GM13977 (cell line): ENCODE measurements at regions not wholly inside any gene's neighbourhood (a gene's known extent, or its start where the extent isn't known, plus 50 kb on each side); places are given as distances from the start of the nearest gene placed in this dataset.
"Not testable (repeated sequence)": the region's sequence is repeated elsewhere in the genome, so short reads cannot be mapped to it uniquely, and the experiment has no call there.

Source experiments
- DNase-seq: peaks from one replicate; pipeline ENCODE4 v3.0.0; 2012; ENCODE audit warnings: low spot score
- in situ Hi-C: fragments of 300-500 bp; cut with MboI; formaldehyde crosslinking; loops from one replicate; pipeline ENCODE4 v1.12.0; 2022; ENCODE audit warnings: low sequenced_read_pairs, low pct_unique_long_range_greater_than_20kb, mixed read lengths, inconsistent platforms; ENCODE audit not compliant: unreplicated experiment
- TF ChIP-seq, protein P1 (sequence below): IDR thresholded peaks from 2 replicates; pipeline ENCODE4 v1.5.1; 2012; ENCODE audit warnings: mild to moderate bottlenecking, control low read depth; ENCODE audit not compliant: insufficient read depth; ENCODE audit errors: extremely low read depth, missing control alignments

GRCh38 chr15:38758043-38758442 lies 193.4 kb upstream of the RASGRP1 start:
- DNase-seq, result no peak
- TF ChIP-seq, protein P1, sequence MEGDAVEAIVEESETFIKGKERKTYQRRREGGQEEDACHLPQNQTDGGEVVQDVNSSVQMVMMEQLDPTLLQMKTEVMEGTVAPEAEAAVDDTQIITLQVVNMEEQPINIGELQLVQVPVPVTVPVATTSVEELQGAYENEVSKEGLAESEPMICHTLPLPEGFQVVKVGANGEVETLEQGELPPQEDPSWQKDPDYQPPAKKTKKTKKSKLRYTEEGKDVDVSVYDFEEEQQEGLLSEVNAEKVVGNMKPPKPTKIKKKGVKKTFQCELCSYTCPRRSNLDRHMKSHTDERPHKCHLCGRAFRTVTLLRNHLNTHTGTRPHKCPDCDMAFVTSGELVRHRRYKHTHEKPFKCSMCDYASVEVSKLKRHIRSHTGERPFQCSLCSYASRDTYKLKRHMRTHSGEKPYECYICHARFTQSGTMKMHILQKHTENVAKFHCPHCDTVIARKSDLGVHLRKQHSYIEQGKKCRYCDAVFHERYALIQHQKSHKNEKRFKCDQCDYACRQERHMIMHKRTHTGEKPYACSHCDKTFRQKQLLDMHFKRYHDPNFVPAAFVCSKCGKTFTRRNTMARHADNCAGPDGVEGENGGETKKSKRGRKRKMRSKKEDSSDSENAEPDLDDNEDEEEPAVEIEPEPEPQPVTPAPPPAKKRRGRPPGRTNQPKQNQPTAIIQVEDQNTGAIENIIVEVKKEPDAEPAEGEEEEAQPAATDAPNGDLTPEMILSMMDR, result no peak
- in situ Hi-C loops, result no loop called here

GRCh38 chr15:38761681-38762080 lies 197.1 kb upstream of the RASGRP1 start:
- in situ Hi-C loops, result no loop called here
- TF ChIP-seq, protein P1, result no peak
- no peak for DNase-seq

DNA sequence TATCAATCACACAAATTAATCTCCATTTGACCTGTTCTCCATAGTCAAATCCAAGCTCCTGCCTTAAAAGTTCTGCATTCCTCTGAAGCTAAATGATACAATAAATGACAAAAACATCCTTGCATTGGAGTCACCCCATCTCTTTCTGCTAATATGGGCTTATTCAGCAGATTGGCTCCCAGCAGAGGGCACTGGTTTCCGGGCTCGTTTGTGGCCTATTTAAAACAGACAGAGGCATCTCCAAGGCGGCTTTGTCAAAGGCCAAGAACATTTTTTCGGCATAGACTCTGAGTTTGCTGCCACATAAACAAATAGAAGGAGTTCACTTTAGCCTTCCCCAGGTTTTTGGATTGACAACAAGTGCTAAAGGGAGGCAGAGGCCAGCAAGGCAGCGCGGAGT lies 204.4 kb upstream of the RASGRP1 start:
- no peak for DNase-seq
- TF ChIP-seq, protein P1, result no peak
- in situ Hi-C loops, result no loop called here

- TF ChIP-seq, protein P1, result no peak
- in situ Hi-C loops, result no loop called here
These were observed 204.9 kb upstream of the RASGRP1 start for GRCh38 chr15:38769492-38769891.

DNA sequence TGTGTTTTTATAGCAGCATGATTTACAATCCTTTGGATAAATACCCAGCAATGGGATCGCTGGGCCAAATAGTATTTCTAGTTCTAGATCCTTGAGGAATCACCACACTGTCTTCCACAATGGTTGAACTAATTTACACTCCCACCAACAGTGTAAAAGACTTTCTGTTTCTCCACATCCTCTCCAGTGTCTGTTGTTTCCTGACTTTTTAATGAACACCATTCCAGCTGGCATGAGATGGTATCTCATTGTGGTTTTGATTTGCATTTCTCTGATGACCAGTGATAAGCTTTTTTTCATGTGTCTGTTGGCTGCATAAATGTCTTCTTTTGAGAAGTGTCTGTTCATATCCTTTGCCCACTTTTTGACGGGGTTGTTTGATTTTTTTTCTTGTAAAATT lies 209.5 kb upstream of the RASGRP1 start:
- in situ Hi-C loops, DNase-seq: not testable (repeated sequence)

More at GRCh38 chr15:38769492-38769891, 204.9 kb upstream of the RASGRP1 start:
- DNase-seq, result no peak

DNA sequence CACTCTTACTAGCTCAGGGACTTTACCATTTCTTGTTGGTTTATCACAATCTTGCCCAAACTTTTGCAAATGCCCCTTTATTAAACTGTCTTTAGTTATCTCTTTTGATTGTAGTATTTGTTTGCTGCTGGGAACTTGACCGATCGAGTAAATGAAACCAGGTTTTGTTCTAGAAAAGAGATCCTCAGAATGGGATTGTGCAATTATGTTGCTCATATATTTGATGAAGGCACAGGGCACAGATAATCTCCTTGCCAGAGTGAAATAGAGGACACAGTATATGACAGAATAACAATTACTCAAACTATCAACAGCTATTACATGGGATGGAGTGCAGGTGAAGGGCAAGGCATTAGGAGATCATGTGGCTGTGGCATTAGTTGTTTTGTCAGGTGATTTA lies 216.6 kb upstream of the RASGRP1 start:
- TF ChIP-seq, protein P1, result no peak
- in situ Hi-C loops, result no loop called here

DNA sequence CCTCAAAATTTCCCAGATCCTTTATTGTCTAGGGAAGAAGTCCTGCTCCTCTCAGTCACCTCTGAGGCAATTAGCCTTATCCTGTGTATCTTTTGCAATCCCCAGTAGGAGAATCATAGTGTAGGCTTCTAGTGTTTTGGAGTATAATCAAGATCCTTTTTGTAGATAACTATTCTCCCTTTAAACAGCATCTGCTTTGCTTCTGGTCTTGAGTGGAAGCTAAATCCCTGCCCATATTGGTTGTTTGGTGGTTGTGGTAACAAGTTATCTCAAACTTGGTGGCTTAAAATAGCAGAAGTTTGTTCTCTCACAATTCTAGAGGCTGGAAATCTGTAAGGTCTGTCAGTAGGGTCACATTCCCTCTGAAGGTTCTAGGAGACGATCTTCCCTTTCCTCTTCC lies 217.5 kb upstream of the RASGRP1 start:
- DNase-seq, result no peak
- TF ChIP-seq, protein P1, result no peak
- in situ Hi-C loops, result no loop called here

More for the DNA sequence above, 216.6 kb upstream of the RASGRP1 start:
- no peak for DNase-seq
